ENCODE measurements at regions not wholly inside any gene's neighbourhood (a gene's known extent, or its start where the extent isn't known, plus 50 kb on each side); places are given as distances from the start of the nearest gene placed in this dataset.

DNA sequence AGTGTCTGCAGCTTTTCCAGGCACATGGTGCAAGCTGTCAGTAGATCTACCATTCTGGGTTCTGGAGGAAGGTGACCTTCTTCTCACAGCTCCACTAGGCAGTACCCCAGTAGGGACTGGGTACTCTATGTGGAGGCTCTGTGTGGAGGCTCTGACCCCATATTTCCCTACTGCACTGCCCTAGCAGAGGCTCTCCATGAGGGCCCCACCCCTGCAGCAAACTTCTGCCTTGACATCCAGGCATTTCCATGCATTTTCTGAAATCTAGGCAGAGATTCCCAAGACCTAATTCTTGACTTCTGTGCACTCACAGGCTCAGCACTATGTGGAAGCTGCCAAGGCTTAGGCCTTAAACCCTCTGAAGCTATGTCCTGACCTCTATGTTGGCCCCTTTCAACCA, 1060.0 kb downstream of the NAALADL2 start:
- Histone ChIP-seq H3K4me3 (replicated peaks in 1 of 3) (no peak overlapping the region), H3K27me3 (no peaks in the 10 kb centered on the region), H3K27ac (no peak overlapping the region), H3K9me3 (no peaks in the 10 kb centered on the region), H3K36me3 (no peaks in the 10 kb centered on the region), H3K4me1 (no peaks in the 10 kb centered on the region)
- no peak for TF ChIP-seq POLR2A (IDR thresholded peaks at IDR 0.05)
- TF ChIP-seq, protein P1, sequence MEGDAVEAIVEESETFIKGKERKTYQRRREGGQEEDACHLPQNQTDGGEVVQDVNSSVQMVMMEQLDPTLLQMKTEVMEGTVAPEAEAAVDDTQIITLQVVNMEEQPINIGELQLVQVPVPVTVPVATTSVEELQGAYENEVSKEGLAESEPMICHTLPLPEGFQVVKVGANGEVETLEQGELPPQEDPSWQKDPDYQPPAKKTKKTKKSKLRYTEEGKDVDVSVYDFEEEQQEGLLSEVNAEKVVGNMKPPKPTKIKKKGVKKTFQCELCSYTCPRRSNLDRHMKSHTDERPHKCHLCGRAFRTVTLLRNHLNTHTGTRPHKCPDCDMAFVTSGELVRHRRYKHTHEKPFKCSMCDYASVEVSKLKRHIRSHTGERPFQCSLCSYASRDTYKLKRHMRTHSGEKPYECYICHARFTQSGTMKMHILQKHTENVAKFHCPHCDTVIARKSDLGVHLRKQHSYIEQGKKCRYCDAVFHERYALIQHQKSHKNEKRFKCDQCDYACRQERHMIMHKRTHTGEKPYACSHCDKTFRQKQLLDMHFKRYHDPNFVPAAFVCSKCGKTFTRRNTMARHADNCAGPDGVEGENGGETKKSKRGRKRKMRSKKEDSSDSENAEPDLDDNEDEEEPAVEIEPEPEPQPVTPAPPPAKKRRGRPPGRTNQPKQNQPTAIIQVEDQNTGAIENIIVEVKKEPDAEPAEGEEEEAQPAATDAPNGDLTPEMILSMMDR (IDR thresholded peaks at IDR 0.05) = no peak
- DNase-seq = no peak
- intact Hi-C loops (cut with DNase I) = no loop called here

DNA sequence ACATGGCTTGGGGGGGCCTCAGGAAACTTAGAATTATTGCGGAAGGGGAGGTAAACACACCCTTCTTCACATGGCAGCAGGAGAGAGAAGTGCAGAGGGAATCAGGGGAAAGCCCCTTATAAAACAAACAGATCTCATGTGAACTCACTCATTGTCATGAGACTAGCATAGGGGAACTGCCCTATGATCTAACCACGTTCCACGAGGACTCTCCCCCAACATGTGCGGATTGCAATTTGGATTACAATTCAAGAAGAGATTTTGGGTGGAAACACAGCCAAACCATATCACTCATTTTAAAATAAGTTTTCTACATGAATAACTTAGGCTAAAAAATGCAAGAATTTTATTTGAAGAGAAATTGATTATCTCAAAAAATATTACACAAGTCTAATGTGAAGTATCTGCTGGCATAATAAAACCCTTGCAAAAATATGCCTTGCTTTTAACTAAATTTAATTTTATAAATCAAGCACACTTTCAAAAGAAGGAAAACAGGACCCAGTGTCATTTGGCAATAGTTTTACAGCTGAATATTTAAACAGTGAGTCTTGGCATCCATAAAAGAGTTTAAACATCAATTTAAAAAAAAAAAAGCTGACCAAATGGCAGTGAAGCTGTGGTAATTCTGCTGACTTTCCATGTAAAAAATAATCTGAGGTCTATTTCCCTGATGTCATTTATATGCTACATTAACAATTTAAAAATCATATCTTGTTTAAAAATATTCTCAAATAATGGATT, 1057.2 kb downstream of the NAALADL2 start:
- Histone ChIP-seq H3K4me3 (replicated peaks in 1 of 3) (no peak overlapping the region), H3K4me1 (no peaks in the 10 kb centered on the region), H3K9me3 (no peaks in the 10 kb centered on the region), H3K27ac (no peak overlapping the region), H3K27me3 (no peaks in the 10 kb centered on the region), H3K36me3 (no peaks in the 10 kb centered on the region)
- TF ChIP-seq, protein P1 (IDR thresholded peaks at IDR 0.05) = no peak
- no peak for TF ChIP-seq POLR2A (IDR thresholded peaks at IDR 0.05)
- 81 to 82% methylated on average over 4 of the region's 4 CpGs for WGBS, 2 donors
- no peak for DNase-seq
- intact Hi-C loops (cut with DNase I) = no loop called here

DNA sequence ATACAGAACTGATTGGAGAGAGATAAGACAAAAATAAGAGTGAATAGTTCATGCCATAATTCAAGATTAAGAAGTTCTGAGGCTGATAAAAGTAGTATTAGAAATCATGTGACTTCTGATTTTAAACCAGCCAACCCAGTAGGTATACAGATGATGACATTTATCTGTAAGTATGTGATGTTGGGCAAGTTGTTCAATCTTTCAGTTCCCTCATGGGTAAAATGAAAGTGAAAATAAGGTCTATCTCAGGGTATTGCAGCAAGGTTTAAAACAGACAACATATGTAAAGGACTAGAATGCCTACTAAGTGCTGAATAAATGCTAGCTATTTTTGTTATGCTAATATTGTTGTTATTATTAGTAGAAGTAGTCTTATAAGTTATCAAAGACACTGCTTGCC, 1055.7 kb downstream of the NAALADL2 start:
- DNase-seq = no peak
- intact Hi-C loops (cut with DNase I) = no loop called here
- Histone ChIP-seq H3K4me3 (replicated peaks in 1 of 3) (no peak overlapping the region), H3K27ac (no peak overlapping the region), H3K4me1 (no peaks in the 10 kb centered on the region), H3K27me3 (no peaks in the 10 kb centered on the region), H3K36me3 (no peaks in the 10 kb centered on the region), H3K9me3 (no peaks in the 10 kb centered on the region)
- no peak for TF ChIP-seq POLR2A (IDR thresholded peaks at IDR 0.05)
- TF ChIP-seq, protein P1 (IDR thresholded peaks at IDR 0.05) = no peak

DNA sequence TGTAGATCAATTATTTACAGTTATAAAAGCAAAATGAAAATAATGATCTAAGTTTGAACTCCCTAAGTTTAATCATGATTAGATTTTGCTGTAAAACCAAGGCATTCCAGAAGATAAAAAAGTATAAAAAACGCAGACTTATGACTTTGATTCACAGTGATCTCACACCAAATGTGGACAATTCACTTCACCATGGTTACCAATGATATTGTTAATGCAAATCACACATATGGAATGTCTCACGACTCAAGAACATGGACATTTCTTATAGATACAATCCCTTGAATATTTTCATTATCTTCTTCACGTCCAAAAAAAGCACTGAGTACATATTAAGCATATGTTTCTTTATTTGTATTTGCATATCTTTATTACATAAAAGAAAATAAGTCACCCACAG, 1054.2 kb downstream of the NAALADL2 start:
- no peak overlapping the region for H3K4me3 ChIP-seq (replicated peaks in 1 of 3)
- no peak overlapping the region for H3K27ac ChIP-seq
- TF ChIP-seq, protein P1 (IDR thresholded peaks at IDR 0.05) = no peak
- TF ChIP-seq POLR2A (IDR thresholded peaks at IDR 0.05) = no peak
- no peaks in the 10 kb centered on the region for H3K9me3 ChIP-seq
- H3K36me3 ChIP-seq = no peaks in the 10 kb centered on the region
- intact Hi-C loops (cut with DNase I) = no loop called here
- WGBS, 2 donors = 78 to 79% methylated on average over 3 of the region's 3 CpGs
- H3K4me1 ChIP-seq = no peaks in the 10 kb centered on the region
- no peaks in the 10 kb centered on the region for H3K27me3 ChIP-seq
- DNase-seq = no peak

DNA sequence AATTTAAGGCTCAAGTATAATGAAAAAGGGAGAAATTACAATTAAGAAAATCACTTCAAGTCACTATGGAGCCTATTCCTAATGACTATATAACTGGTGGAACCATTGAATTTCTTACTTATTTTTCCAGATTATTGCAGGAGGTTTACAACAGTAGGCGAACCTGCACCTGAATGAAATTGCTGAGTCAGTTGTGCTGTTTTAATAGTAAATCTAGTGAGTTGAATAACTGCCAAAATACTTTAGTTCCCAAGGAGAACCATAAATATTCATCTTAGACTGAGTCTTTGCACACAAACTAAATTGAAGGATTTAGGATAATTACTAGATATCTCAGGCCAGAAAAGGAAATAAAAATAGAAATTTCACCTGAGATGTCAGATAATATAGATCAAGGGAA, 1052.8 kb downstream of the NAALADL2 start:
- DNase-seq = no peak
- Histone ChIP-seq H3K27ac (no peak overlapping the region), H3K4me1 (no peaks in the 10 kb centered on the region), H3K9me3 (no peaks in the 10 kb centered on the region), H3K4me3 (replicated peaks in 1 of 3) (no peak overlapping the region), H3K27me3 (no peaks in the 10 kb centered on the region), H3K36me3 (no peaks in the 10 kb centered on the region)
- intact Hi-C loops (cut with DNase I) = no loop called here
- 38 to 49% methylated on average over 1 of the region's 1 CpG for WGBS, 2 donors
- TF ChIP-seq, protein P1 (IDR thresholded peaks at IDR 0.05) = no peak
- TF ChIP-seq POLR2A (IDR thresholded peaks at IDR 0.05) = no peak

All from thyroid gland (tissue), 4 donors.